Stimulated activated CD8-positive, alpha-beta memory T cell treated with anti-CD3 and anti-CD28 coated beads, Interleukin-12 subunit alpha, Interleukin-12 subunit beta, amount 100 ng/mL, for 4 hours (primary cell): ENCODE measurements at regions not wholly inside any gene's neighbourhood (a gene's known extent, or its start where the extent isn't known, plus 50 kb on each side); places are given as distances from the start of the nearest gene placed in this dataset.

Experiments used
- DNase-seq: peaks from one replicate; pipeline ENCODE4 v3.0.0-alpha.2; 2020; ENCODE audit warnings: low read depth

GRCh38 chr16:65426484-65426883 is 304.6 kb upstream of the CDH11 start:
- no peak for DNase-seq

GRCh38 chr16:65422934-65423333 is 301.1 kb upstream of the CDH11 start:
- no peak for DNase-seq

- no peak for DNase-seq
Observed at GRCh38 chr16:65421596-65421995, 299.7 kb upstream of the CDH11 start.

- DNase-seq: no peak
Observed at GRCh38 chr16:65418435-65418834, 296.6 kb upstream of the CDH11 start.

GRCh38 chr16:65415460-65415859 is 293.6 kb upstream of the CDH11 start:
- DNase-seq: no peak

GRCh38 chr16:65414284-65414984 is 292.6 kb upstream of the CDH11 start:
- DNase-seq: no peak

- DNase-seq: no peak
Observed at GRCh38 chr16:65413861-65414260, 292.0 kb upstream of the CDH11 start.

GRCh38 chr16:65410801-65411200 is 288.9 kb upstream of the CDH11 start:
- no peak for DNase-seq

GRCh38 chr16:65409510-65409909 is 287.6 kb upstream of the CDH11 start:
- DNase-seq: no peak

GRCh38 chr16:65406933-65407332 is 285.1 kb upstream of the CDH11 start:
- no peak for DNase-seq

- DNase-seq: no peak
Observed at GRCh38 chr16:65406116-65406515, 284.3 kb upstream of the CDH11 start.

- no peak for DNase-seq
Observed at GRCh38 chr16:65394281-65394680, 272.4 kb upstream of the CDH11 start.

- no peak for DNase-seq
Observed at GRCh38 chr16:65392806-65393565, 271.1 kb upstream of the CDH11 start.

GRCh38 chr16:65388592-65388991 is 266.7 kb upstream of the CDH11 start:
- no peak for DNase-seq

GRCh38 chr16:65386672-65387071 is 264.8 kb upstream of the CDH11 start:
- DNase-seq: no peak

GRCh38 chr16:65384441-65384840 is 262.6 kb upstream of the CDH11 start:
- DNase-seq: no peak

GRCh38 chr16:65377195-65377594 is 255.3 kb upstream of the CDH11 start:
- no peak for DNase-seq

GRCh38 chr16:65376601-65377000 is 254.7 kb upstream of the CDH11 start:
- no peak for DNase-seq

- DNase-seq: no peak
Observed at GRCh38 chr16:65375651-65376050, 253.8 kb upstream of the CDH11 start.

GRCh38 chr16:65373097-65373496 is 251.2 kb upstream of the CDH11 start:
- no peak for DNase-seq

GRCh38 chr16:65372171-65372570 is 250.3 kb upstream of the CDH11 start:
- no peak for DNase-seq

GRCh38 chr16:65365732-65366715 is 244.2 kb upstream of the CDH11 start:
- DNase-seq: no peak
